Colon (tissue), 2 donors: ENCODE measurements at regions not wholly inside any gene's neighbourhood (a gene's known extent, or its start where the extent isn't known, plus 50 kb on each side); places are given as distances from the start of the nearest gene placed in this dataset.
"Not testable (repeated sequence)": the region's sequence is repeated elsewhere in the genome, so short reads cannot be mapped to it uniquely, and the experiment has no call there.

ENCODE experiments used
- FAIRE-seq: peaks from 2 replicates; lab custom pipeline; 2012; peaks lifted over from hg19 to GRCh38; lab: Jason Lieb, UNC
- donor health status: control.
- donor health status: control.

DNA sequence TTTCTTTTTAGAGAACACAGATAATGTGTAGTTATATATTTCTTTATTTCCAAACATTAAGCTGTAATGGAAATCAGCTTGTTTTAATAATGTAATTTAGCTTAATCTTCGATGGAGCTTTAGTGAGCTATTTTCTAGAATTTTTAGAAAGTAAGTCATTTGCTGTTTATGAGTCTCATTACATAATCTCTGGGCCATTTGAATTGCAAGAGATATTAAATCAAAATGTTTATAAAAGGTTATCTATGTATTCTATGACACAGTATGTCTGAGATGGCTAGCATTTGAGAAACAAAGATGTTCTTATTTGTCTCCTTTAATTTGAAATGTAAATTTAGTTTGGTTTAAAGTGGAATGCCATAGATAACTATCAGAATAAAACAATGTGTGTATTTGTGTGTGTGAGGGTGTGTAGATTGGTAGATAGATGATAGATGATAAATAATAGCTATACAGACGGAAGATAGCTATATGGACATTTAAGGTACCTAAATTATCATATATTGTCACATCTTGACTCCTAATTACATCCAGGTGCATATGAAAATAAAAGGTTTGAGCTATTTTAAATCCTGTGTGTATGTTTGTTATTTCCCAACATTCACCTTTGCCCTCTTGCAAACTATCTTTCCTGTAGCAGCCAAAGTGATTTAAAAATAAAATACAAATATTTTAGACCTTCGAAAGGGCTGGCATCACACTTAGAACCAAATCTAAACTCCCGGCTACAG, 478.0 kb upstream of the KLF6 start:
- no peak for FAIRE-seq

DNA sequence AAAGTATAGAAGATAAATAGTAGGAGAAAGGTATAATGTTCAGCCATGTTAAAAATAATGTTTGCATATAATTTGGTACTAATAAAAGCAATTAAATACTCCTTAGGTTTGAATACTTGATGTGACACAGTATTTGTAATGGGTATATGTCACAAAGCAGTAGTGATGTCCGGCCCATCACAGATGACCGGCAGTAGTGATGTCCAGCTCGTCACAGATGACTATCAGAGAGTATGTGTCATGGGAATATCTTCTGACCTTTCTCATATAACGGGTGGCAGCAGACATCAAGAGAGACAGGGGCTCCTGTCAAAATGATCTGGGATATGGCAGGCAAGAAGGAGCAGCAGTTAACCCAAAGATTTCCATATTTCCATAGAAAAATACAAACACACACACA, 477.4 kb upstream of the KLF6 start:
- no peak for FAIRE-seq

DNA sequence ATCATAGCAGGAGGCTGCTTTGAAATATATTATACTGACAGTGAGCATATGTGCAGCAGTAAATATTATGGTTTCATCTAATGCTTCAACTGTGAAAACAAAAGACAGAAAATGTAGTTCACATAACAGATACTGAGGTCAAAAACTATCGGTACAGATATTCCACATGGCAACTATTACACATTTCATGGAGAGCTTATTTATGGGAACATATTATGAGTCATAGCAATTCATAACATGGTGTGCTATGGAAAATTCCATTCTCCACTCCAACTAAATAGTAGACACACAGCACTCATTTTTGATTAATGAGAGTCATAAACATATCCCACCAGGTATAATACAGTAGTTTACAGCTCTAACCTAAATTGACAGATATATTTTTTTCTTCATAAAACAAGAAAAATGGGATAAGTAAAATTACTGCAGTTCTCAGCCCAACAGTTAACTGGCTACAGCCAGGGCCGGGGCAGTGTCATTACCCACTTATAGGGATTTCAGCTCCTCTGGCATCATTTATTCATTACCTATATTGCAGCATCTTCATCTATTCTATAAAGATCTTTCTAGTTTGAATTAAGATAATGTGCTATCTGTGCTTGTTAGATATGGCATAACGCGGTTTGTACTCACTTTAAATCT, 475.6 kb upstream of the KLF6 start:
- peak; percentile 31 for FAIRE-seq

GRCh38 chr10:4257939-4258465, 473.0 kb upstream of the KLF6 start:
- FAIRE-seq = no peak

DNA sequence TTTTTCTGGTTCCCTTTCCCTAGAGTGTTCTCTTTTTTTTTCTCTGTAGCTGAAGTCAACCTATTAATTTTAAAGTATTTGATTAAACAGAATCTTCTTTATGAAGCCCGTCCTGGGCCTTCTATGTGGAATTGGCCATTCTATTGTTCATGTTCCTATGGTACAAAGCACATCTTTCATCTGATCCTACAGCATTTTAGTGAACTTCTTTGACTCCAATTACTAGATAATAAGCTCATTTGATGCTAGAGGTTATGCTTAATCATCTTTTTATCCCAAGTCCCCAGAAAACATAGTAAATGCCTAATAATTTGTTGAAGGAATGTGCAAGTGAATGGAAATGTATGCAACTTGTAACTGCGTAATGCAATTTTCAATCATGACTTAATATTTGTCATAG, 472.0 kb upstream of the KLF6 start:
- FAIRE-seq = no peak

DNA sequence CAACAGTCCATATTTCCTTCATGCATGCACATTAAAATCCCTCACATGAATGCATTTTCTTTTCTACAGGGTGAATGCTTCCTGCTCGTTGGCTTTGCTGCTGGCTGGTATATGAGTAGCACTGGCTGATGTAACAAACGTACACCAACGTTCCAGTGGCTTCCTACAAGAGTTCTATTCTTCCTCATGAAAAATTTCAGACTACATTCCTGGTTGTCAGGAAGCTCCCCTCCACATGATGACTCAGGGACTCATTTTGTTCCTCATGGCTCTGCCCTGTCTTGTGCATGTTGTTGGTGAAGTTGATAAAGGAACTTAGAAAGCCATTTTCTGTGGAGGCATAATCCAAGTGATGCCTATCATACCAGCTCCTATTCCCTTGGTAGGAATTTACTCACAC, 470.7 kb upstream of the KLF6 start:
- FAIRE-seq = no peak

- FAIRE-seq = no peak
Measured at GRCh38 chr10:4254101-4254994, 469.3 kb upstream of the KLF6 start.

DNA sequence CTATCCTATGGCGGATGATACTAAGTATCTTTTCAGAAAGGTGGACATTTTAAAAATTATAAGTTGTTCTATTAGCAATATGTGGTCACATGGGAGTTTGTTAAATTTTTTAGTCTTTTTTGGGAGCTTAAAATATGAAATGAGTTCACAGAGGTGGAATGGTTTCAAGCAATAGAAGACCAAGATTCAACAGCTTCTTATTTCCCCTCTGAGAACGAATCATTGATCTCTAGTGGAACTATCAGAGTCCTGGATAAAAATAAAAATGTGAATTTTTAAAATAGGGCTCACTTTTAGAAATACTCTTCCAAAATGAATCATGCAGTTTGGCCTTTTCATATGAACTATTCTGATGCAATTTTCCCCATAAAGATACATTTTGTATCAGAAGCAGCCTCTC, 467.7 kb upstream of the KLF6 start:
- FAIRE-seq = no peak

GRCh38 chr10:4250587-4250887, 465.5 kb upstream of the KLF6 start:
- FAIRE-seq = no peak

DNA sequence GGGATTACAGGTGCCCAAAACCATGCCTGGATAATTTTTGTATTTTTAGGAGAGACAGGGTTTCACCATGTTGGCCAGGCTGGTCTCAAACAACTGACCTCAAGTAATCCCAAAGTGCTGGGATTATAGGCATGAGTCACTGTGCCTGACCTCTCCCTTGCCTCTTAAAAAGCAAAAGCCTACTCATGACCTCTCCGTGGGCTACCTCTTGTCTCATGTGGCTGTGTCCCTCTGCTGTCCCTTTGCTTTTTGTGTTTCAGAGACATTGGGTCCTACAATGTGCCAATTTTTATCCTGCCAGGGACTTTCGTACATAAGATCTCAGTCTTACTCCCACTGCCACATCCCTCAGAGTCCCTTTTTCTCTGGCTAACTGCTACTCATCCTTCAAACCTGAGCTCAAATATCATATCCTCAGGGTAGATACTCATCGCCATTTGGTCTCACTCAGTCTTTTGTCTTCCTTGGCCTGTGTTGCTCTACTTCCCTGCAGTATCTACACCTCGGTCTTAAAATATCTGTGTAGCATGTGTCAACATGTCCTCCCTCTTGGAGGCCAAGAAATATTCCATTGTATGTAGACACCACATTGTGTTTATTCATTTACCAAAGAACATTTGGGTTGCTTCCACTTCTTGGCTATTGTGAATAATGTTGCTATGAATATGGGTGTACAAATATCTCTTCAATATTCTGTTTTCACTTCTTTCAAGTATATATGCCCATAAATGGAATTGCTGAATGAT, 465.0 kb upstream of the KLF6 start:
- no peak for FAIRE-seq

DNA sequence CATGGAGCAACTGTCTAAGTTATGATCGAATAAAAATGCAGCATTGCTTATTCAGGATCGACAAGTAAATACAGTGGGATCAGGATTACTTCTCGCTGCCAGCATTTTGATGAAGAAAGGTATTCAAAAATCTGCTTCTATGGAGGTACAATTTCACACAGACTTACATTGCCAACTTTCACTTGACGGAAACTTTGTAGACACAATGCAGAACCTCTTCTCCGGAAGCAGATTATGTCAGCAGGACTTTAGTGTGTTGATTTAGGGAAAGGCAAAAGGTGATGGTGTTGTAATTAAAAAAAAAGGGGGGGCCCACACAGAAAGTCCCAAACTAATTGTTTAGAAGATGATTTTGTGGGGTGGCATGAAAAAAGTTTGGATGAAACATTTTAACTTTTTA, 462.4 kb upstream of the KLF6 start:
- no peak for FAIRE-seq

DNA sequence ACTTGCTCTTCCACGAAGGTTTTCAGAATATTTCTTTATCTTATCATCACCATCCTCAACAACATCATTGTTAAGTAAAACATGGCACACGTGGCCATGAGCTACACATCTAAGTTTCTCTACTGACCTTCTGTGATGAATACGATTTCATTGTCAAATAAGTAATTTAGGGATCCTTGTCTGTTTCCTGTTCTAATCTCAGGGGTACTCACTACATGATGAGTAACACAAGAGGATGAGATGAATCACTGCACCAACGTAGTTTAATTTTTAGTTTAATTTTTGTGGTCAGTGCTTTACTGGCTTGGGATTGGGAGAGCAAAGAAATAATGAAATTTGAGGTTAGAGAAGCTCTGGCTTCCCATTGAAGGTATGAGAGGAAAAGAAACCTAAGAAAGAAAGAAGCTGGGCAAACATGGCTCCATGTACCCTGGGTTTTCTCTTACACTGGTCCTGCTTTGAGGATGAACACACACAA, 461.9 kb upstream of the KLF6 start:
- no peak for FAIRE-seq

DNA sequence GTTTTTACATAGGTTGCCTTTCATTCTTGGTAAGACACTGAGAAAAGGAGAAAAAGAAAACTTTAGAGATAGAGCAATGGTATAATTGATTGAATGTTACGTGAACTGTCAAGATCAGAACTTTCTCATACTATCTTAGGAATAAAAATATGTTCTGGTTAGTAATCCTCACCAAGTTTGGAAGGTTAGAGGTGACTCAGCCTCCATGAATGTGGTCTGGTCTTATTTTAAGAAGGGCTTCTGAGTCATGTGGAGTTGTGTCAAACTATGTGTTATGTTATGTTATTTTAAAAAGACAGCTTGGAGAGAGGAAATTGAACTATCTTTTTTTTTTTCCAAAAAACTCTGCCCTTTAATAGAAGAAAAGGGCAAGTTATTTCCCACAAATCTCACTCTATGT, 458.6 kb upstream of the KLF6 start:
- FAIRE-seq = no peak

DNA sequence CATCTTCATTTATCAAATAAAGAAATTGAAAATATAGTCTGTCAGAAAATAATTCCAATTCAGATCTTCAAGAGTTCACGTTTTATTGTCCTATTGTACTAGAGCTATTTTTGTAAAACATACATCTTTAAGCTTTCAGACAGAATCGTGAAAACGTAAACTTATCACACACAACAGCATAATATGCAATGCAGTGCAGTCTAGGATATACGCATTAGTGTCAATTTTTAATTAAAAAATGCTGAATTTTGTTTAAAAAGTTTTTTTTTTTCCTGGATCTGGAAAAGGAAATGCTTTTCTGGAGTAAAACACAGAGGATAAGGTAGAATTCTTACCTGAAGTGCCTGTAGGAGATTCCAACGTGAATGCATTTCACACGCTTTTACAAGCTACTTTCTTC, 458.2 kb upstream of the KLF6 start:
- no peak for FAIRE-seq

GRCh38 chr10:4242561-4243035, 457.6 kb upstream of the KLF6 start:
- FAIRE-seq = no peak

- FAIRE-seq = no peak
Measured at GRCh38 chr10:4241724-4242345, 456.8 kb upstream of the KLF6 start.

GRCh38 chr10:4240608-4241197, 455.7 kb upstream of the KLF6 start:
- no peak for FAIRE-seq

- FAIRE-seq = no peak
Measured at GRCh38 chr10:4239186-4239585, 454.2 kb upstream of the KLF6 start.

- not testable (repeated sequence) for FAIRE-seq
Measured at GRCh38 chr10:4236905-4237304, 451.9 kb upstream of the KLF6 start.

- FAIRE-seq = no peak
Measured at GRCh38 chr10:4234661-4235060, 449.7 kb upstream of the KLF6 start.

- no peak for FAIRE-seq
Measured at GRCh38 chr10:4231439-4231838, 446.4 kb upstream of the KLF6 start.
